Left lung (tissue), 4 donors: ENCODE measurements at regions not wholly inside any gene's neighbourhood (a gene's known extent, or its start where the extent isn't known, plus 50 kb on each side); places are given as distances from the start of the nearest gene placed in this dataset.

Experiments used
- ATAC-seq: fragments of 200-7000 bp; cut with Tn5 transposase; one replicate; pipeline ENCODE4 v1.9.1; 2020; ENCODE audit warnings: moderate library complexity
- DNase-seq, 4 donors: peaks; one replicate each; pipeline ENCODE4 v3.0.0-alpha.2; 2013 to 2020
- H3K27ac ChIP-seq, 2 donors: fragments of 200-600 bp; sonication (generic) in 1 of 2; one replicate each; pipeline versions ENCODE4 v1.5.0 to v1.8.0; 2020 to 2021
- H3K27me3 ChIP-seq, 2 donors: fragments of 200-600 bp; sonication (generic) in 1 of 2; one replicate each; pipeline versions ENCODE4 v1.5.0 to v1.8.0; 2020 to 2021
- H3K36me3 ChIP-seq, 2 donors: fragments of 200-600 bp; sonication (generic) in 1 of 2; one replicate each; pipeline versions ENCODE4 v1.5.0 to v1.8.0; 2020 to 2021
- H3K4me1 ChIP-seq, 2 donors: fragments of 200-600 bp; one replicate each; pipeline ENCODE4 v1.8.0; 2021
- H3K4me3 ChIP-seq, 2 donors: fragments of 200-600 bp; sonication (generic) in 1 of 2; one replicate each; pipeline versions ENCODE4 v1.5.0 to v1.8.0; 2020 to 2021; ENCODE audit warnings: mild to moderate bottlenecking in 1 of 2
- H3K9me3 ChIP-seq, 2 donors: fragments of 200-600 bp; sonication (generic) in 1 of 2; one replicate each; pipeline versions ENCODE4 v1.5.0 to v1.8.0; 2020 to 2021
- intact Hi-C, 2 donors: fragments of 100-400 bp; cut with DNase I; formaldehyde crosslinking; loops; one replicate each; pipeline versions ENCODE4 v1.11.2 to v1.14.2; 2022
- TF ChIP-seq, protein P1 (sequence below), 2 donors: fragments of 200-600 bp; sonication (generic) in 1 of 2; IDR thresholded peaks; one replicate each; pipeline versions ENCODE4 v1.5.0 to v1.8.0; 2021; ENCODE audit warnings: antibody characterized with exemption in 2 of 2
- donor health status: DM: no; HTN: yes; CAD: no.
- donor health status: DM: no; HTN: no; CAD: no.

DNA sequence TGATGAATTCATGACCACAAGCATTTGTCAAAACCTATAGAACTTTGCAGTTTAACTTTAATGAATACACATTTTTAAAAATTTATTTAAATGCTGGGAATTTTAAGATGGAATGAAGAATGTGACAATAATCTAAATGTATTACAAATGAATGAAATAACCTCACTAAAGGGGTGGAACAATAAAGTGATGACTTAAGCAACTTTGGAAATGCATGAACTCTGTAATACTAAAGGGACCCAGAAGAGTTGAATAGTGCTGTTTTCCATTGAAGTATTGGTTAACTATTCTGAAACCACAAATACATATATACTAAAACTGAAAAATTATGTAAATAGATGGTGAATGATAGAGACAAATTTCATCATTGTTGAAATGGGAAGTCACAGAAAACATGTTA is 1395.1 kb downstream of the NCAM2 start:
- H3K4me1 ChIP-seq: no peaks in the 10 kb centered on the region
- no peaks in the 10 kb centered on the region for H3K36me3 ChIP-seq
- ATAC-seq (no peak), DNase-seq (no peak)
- TF ChIP-seq, protein P1, sequence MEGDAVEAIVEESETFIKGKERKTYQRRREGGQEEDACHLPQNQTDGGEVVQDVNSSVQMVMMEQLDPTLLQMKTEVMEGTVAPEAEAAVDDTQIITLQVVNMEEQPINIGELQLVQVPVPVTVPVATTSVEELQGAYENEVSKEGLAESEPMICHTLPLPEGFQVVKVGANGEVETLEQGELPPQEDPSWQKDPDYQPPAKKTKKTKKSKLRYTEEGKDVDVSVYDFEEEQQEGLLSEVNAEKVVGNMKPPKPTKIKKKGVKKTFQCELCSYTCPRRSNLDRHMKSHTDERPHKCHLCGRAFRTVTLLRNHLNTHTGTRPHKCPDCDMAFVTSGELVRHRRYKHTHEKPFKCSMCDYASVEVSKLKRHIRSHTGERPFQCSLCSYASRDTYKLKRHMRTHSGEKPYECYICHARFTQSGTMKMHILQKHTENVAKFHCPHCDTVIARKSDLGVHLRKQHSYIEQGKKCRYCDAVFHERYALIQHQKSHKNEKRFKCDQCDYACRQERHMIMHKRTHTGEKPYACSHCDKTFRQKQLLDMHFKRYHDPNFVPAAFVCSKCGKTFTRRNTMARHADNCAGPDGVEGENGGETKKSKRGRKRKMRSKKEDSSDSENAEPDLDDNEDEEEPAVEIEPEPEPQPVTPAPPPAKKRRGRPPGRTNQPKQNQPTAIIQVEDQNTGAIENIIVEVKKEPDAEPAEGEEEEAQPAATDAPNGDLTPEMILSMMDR (IDR thresholded peaks at IDR 0.05): no peak
- intact Hi-C loops: no loop called here
- H3K9me3 ChIP-seq: peaks cover 0 to 4% of the 10 kb centered on the region in 2 donors
- H3K27ac ChIP-seq: no peak overlapping the region
- H3K4me3 ChIP-seq: no peak overlapping the region
- H3K27me3 ChIP-seq: no peaks in the 10 kb centered on the region

DNA sequence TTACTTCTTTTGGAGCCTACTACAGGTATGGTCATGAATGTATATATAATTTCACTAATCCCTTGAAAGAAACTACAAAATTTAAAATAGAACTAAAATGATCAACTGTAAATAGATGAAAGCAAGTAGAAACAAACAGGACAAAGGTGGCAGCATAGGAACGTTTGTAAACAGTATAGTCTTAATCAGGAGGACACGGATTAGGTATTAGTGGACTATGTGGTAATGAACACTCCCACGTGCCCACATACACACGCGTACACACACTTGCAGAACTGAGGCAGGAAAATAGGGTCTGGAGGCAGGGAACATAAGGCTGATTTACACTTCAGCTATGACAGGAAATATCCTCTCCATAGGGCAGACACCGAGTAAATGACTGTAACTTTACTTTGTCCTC is 1397.8 kb downstream of the NCAM2 start:
- no peaks in the 10 kb centered on the region for H3K36me3 ChIP-seq
- ATAC-seq (no peak), DNase-seq (no peak)
- H3K4me3 ChIP-seq: no peak overlapping the region
- peaks cover 0 to 8% of the 10 kb centered on the region in 2 donors for H3K9me3 ChIP-seq
- intact Hi-C loops: no loop called here
- H3K27me3 ChIP-seq: no peaks in the 10 kb centered on the region
- no peak overlapping the region for H3K27ac ChIP-seq
- H3K4me1 ChIP-seq: no peaks in the 10 kb centered on the region
- TF ChIP-seq, protein P1 (IDR thresholded peaks at IDR 0.05): no peak

DNA sequence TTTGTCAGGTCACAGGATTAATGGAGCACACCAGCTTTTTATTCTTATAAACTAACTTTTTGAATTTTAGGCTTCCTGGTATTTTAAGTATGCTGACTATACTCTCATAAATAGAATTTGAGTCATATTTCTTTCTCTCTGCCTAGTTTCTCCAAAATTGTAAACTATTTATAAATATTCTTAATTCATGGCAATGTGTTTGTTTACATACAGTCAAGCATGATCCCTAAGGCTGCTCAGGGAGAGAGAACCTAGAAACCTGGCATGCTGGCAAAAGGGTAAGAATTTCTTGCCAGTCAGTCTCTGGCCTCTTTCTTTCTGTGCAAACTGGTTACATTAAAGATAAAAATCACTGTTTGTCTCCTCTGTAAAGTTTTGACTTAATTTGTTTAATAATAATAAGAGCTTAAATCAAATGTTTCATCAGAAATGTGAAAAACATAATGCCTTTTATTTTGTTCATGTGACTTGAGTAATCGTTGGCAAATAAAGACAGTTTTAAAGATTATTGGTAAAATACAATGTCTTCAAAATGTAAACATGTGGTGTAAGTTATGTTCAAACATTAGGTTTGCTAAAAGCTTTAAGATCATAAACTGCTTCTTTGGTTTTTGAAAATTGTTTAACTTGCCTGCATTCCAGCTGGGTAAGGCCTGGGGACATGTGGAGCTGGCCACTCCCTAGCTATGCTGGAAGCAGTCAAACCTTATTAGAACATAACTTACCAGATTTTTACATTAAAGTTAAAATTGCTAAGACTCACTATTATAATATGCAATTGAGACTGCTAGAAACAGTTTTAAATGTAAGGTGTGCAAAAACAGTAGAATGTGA is 1401.7 kb downstream of the NCAM2 start:
- no peaks in the 10 kb centered on the region for H3K4me1 ChIP-seq
- no peak for DNase-seq

DNA sequence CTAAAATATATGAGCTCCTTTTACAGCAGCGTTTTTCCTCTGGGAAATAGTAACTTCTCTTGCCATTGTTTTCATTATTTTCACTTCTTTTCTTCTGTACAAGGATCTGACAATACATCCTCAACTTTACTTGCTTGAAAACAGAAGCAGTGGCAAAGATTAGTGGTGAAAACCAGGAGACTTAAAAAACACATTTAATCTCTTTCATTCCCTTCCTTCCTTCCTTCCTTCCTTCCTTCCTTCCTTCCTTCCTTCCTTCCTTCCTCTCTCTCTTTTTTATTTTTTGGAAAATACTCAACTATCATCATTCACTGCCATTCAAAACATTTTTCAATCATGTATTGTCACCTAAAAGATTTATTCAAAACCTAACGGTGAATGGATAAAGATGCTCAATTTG is 1411.4 kb downstream of the NCAM2 start:
- ATAC-seq (no peak), DNase-seq (no peak)
- TF ChIP-seq, protein P1 (IDR thresholded peaks at IDR 0.05): no peak
- H3K9me3 ChIP-seq: no peaks in the 10 kb centered on the region
- H3K27me3 ChIP-seq: no peaks in the 10 kb centered on the region
- H3K36me3 ChIP-seq: no peaks in the 10 kb centered on the region
- no peak overlapping the region for H3K4me3 ChIP-seq
- no peak overlapping the region for H3K27ac ChIP-seq
- H3K4me1 ChIP-seq: no peaks in the 10 kb centered on the region
- intact Hi-C loops: no loop called here

More for the DNA sequence above, 1401.7 kb downstream of the NCAM2 start:
- Histone ChIP-seq H3K27me3 (no peaks in the 10 kb centered on the region), H3K9me3 (peaks cover 0 to 8% of the 10 kb centered on the region in 2 donors), H3K27ac (no peak overlapping the region), H3K4me3 (no peak overlapping the region), H3K36me3 (no peaks in the 10 kb centered on the region)
- no peak for ATAC-seq
- TF ChIP-seq, protein P1 (IDR thresholded peaks at IDR 0.05): no peak
- intact Hi-C loops: no loop called here

DNA sequence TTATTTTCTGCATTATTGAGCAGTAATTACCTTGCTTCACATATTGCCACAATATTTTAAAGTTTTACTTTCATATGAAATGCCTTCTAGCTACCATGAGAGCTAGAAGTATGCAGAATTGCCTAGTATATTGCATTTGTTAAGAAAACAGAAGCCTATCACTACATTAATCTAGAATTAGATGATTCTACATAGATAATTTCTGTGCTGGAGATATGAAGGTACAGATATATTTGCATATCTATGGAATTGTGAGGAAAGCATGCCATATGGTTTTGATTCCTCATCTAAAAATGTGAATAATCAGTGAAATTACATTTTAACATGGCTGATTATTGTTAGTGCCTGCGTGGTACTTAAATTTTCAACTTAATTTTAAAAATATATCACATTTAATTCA is 1418.3 kb downstream of the NCAM2 start:
- ATAC-seq: no peak
- H3K27me3 ChIP-seq: no peaks in the 10 kb centered on the region
- no peak for DNase-seq
- H3K9me3 ChIP-seq: no peaks in the 10 kb centered on the region
- TF ChIP-seq, protein P1 (IDR thresholded peaks at IDR 0.05): no peak
- H3K4me1 ChIP-seq: no peaks in the 10 kb centered on the region
- no peak overlapping the region for H3K27ac ChIP-seq
- H3K36me3 ChIP-seq: no peaks in the 10 kb centered on the region
- H3K4me3 ChIP-seq: no peak overlapping the region
- intact Hi-C loops: no loop called here
